Kidney epithelial cell (primary cell): ENCODE measurements at regions not wholly inside any gene's neighbourhood (a gene's known extent, or its start where the extent isn't known, plus 50 kb on each side); places are given as distances from the start of the nearest gene placed in this dataset.
"Not testable (repeated sequence)": the region's sequence is repeated elsewhere in the genome, so short reads cannot be mapped to it uniquely, and the experiment has no call there.

Source experiments
- DNase-seq: peaks from one replicate; pipeline ENCODE4 v3.0.0-alpha.2; 2010; ENCODE audit warnings: low read depth
- H3K27me3 ChIP-seq: 2 replicates; pipeline ENCODE4 v1.6.0; 2011; ENCODE audit warnings: low read length; ENCODE audit not compliant: control insufficient read depth, insufficient read depth
- H3K36me3 ChIP-seq: 2 replicates; pipeline ENCODE4 v1.5.1; 2011; ENCODE audit warnings: low read length; ENCODE audit not compliant: control insufficient read depth, insufficient read depth
- H3K4me3 ChIP-seq: 2 replicates; pipeline ENCODE4 v1.5.1; 2011; ENCODE audit warnings: low read depth, mild to moderate bottlenecking, control low read depth, low read length
- TF ChIP-seq, protein P1 (sequence below): IDR thresholded peaks from 2 replicates; pipeline ENCODE4 v1.5.1; 2011; ENCODE audit warnings: mild to moderate bottlenecking, moderate library complexity, low read length, control low read depth, inconsistent platforms; ENCODE audit not compliant: insufficient read depth, poor library complexity, severe bottlenecking

DNA sequence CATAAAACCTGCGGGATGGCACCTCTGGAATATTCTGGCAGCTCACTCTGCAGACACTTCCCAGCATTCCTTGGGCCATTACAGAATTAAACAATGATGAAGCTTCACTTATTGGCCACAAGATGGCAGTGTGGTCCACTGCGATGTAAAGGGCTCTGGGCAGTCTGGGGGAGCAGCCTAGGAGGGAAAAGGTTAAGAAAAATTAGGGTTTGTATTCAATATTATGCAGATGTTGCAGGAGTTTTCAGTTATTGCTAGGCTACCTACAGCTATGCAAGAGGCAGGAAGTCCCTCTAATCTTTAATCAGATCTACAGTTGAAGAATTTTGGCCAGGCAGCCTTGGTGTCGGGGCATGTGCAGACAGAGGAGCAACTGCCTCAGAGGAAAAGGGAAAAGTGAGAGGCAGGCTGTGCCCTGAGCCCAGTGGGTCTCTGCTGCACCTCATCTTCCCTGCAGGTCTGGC lies 233.2 kb upstream of the PRSS1 start:
- no peak for DNase-seq
- TF ChIP-seq, protein P1, sequence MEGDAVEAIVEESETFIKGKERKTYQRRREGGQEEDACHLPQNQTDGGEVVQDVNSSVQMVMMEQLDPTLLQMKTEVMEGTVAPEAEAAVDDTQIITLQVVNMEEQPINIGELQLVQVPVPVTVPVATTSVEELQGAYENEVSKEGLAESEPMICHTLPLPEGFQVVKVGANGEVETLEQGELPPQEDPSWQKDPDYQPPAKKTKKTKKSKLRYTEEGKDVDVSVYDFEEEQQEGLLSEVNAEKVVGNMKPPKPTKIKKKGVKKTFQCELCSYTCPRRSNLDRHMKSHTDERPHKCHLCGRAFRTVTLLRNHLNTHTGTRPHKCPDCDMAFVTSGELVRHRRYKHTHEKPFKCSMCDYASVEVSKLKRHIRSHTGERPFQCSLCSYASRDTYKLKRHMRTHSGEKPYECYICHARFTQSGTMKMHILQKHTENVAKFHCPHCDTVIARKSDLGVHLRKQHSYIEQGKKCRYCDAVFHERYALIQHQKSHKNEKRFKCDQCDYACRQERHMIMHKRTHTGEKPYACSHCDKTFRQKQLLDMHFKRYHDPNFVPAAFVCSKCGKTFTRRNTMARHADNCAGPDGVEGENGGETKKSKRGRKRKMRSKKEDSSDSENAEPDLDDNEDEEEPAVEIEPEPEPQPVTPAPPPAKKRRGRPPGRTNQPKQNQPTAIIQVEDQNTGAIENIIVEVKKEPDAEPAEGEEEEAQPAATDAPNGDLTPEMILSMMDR, result peak; percentile 79

DNA sequence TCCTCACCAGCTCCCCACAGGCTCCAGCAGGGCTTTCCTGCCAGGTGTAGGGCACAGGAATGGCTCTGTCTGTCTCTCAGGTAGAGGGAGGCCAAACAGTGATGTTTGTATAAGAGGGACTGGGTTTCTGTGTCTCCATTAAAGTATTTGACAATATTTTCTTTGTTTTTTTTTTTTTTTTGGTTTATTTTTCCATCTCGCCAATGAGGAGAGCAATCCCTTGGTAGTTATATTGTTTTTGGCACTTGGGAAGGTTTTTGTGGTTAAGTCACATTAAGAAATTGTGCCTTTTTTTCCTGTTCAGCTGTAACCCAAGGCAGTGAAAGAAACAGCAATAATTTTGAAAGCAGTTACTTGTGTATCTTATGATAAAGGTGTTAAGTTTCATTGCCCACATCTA lies 234.6 kb upstream of the PRSS1 start:
- H3K27me3 ChIP-seq, DNase-seq, H3K4me3 ChIP-seq, H3K36me3 ChIP-seq: not testable (repeated sequence)

More for the DNA sequence above, 233.2 kb upstream of the PRSS1 start:
- Histone ChIP-seq H3K4me3 (no peak overlapping the region), H3K27me3 (peaks cover under 1% of the 10 kb centered on the region), H3K36me3 (no peaks in the 10 kb centered on the region)

DNA sequence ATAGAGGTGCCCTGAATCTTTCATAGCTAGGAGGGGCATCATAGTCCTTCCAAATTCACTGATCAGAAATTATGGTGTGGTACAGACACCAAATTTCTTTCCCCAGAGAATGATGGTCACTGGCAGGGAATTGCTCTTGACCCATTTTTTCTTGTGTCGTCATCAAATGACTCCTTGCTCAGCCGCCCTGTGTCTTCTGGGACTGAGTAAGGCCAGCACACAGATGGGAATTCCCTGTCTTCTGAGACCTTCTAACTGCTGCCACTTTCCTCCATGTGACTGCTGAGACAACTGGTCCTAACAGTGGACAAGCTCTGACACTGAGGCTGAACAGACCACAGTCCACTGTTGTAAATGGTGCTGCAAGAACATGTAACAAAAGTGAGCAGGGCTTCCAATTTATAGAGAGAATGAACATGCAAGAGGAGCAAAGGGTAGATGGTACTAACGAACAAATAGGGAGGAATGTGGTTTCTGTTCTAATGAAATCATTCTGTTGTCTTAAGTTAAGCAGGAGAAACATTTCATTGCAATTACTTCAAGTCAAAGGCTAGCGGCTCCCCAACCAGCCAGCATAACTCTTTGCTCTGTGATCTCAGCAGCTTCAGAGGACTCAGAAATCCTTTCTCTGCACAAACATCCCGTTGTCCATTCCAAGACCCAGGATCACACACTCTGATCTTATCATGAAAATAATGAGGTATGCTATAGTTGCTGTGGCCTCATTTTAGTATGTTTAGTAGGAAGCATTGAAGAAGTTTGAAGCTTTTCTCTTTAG lies 235.9 kb upstream of the PRSS1 start:
- TF ChIP-seq, protein P1, result no peak
- no peak for DNase-seq
- Histone ChIP-seq H3K4me3 (no peak overlapping the region), H3K27me3 (peaks cover 2% of the 10 kb centered on the region), H3K36me3 (no peaks in the 10 kb centered on the region)

DNA sequence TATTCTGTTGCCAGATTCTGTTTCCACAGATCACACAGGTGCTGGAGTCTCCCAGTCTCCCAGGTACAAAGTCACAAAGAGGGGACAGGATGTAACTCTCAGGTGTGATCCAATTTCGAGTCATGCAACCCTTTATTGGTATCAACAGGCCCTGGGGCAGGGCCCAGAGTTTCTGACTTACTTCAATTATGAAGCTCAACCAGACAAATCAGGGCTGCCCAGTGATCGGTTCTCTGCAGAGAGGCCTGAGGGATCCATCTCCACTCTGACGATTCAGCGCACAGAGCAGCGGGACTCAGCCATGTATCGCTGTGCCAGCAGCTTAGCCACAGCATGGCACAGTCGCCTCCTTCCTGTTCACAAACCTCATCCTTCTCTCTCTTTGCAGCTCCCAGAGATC lies 237.5 kb upstream of the PRSS1 start:
- TF ChIP-seq, protein P1, result no peak
- DNase-seq, result no peak
- Histone ChIP-seq H3K4me3 (no peak overlapping the region), H3K36me3 (no peaks in the 10 kb centered on the region), H3K27me3 (peaks cover 2% of the 10 kb centered on the region)

DNA sequence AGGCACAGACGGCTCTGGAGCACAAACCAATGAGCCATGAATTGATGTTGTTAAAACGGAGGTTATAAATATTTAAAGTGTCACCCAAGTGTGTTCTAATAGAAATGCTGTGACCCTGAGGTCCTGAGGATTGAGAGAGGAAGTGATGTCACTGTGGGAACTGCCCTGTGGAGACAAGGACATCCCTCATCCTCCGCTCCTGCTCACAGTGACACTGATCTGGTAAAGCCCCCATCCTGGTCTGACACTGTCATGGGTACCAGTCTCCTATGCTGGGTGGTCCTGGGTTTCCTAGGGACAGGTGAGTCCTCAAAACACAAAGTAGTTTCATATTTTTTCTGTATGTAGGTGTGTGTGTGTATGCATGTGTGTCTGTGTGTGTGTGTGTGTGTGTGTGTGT lies 237.9 kb upstream of the PRSS1 start:
- DNase-seq, result no peak
- no peaks in the 10 kb centered on the region for H3K36me3 ChIP-seq
- H3K4me3 ChIP-seq, result no peak overlapping the region
- H3K27me3 ChIP-seq, result peaks cover 4% of the 10 kb centered on the region
- TF ChIP-seq, protein P1, result no peak

DNA sequence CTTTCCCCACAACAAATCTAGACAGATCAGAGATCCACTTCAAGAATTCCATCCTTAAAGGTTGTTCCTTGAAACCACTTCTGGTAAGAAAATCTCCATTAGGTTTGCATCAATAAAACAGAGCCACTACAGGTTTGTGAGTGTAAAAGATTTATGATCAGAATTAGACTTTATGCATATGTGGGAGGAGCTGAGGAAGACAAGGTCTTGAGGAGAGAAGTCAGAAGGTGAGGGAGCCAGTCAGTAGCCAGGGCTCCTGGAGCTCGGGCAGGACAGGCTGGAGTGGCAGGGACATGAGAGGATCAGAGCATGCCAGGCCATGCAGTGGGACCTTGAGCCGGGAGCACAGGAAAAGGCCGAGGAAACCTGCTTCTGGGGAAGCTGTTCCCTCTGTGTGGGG lies 240.0 kb upstream of the PRSS1 start:
- not testable (repeated sequence) for H3K36me3 ChIP-seq, H3K4me3 ChIP-seq, H3K27me3 ChIP-seq, DNase-seq

DNA sequence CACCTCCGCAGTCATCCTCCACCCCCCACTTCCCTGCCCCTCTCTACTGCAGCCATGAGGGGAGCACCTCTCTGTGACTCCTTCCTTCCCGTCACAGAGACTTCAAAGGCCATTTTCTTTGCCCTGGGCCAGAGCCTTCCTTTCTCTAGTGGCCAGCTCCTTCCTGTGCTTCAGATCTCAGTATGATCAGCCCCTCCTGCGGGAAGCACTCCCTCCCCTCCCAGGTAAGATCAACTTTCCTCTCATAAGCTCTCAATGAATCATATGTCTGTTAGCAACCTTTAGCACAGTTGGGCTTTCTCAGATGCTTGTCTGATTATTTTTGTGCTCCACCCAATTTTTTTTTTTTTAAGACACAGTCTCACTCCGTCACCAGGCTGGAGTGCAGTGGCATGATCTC lies 241.0 kb upstream of the PRSS1 start:
- DNase-seq, result no peak
- Histone ChIP-seq H3K27me3 (peaks cover 8% of the 10 kb centered on the region), H3K4me3 (no peak overlapping the region), H3K36me3 (no peaks in the 10 kb centered on the region)
- TF ChIP-seq, protein P1, result no peak
